Immature natural killer cell (primary cell): ENCODE measurements at regions not wholly inside any gene's neighbourhood (a gene's known extent, or its start where the extent isn't known, plus 50 kb on each side); places are given as distances from the start of the nearest gene placed in this dataset.

Experiments used
- DNase-seq, 3 donors: peaks; one replicate each; pipeline ENCODE4 v3.0.0; 2022; ENCODE audit warnings: mixed read lengths in 1 of 3
- H3K27ac Mint-ChIP-seq, 6 donors: one replicate each; pipeline ENCODE4 v1.8.0; 2020; ENCODE audit warnings: mixed read lengths in 6 of 6, mild to moderate bottlenecking in 5 of 6, inconsistent platforms in 4 of 6, moderate library complexity in 3 of 6
- H3K27me3 Mint-ChIP-seq, 3 donors: one replicate each; pipeline ENCODE4 v1.8.0; 2020 to 2021; ENCODE audit warnings: low read depth in 3 of 3, mild to moderate bottlenecking in 3 of 3, mixed read lengths in 3 of 3, moderate library complexity in 3 of 3, inconsistent platforms in 1 of 3
- H3K36me3 Mint-ChIP-seq, 3 donors: one replicate each; pipeline ENCODE4 v1.8.0; 2020; ENCODE audit warnings: mixed read lengths in 3 of 3, inconsistent platforms in 2 of 3, mild to moderate bottlenecking in 2 of 3
- H3K4me1 Mint-ChIP-seq, 2 donors: one replicate each; pipeline ENCODE4 v1.8.0; 2020; ENCODE audit warnings: inconsistent platforms in 2 of 2, mild to moderate bottlenecking in 2 of 2, mixed read lengths in 2 of 2, moderate library complexity in 1 of 2
- H3K4me3 Mint-ChIP-seq, 5 donors: one replicate each; pipeline ENCODE4 v1.8.0; 2020; ENCODE audit warnings: mild to moderate bottlenecking in 5 of 5, mixed read lengths in 5 of 5, inconsistent platforms in 3 of 5, moderate library complexity in 3 of 5
- H3K9me3 Mint-ChIP-seq, 6 donors: one replicate each; pipeline ENCODE4 v1.8.0; 2020; ENCODE audit warnings: mild to moderate bottlenecking in 6 of 6, mixed read lengths in 6 of 6, inconsistent platforms in 4 of 6, moderate library complexity in 3 of 6

DNA sequence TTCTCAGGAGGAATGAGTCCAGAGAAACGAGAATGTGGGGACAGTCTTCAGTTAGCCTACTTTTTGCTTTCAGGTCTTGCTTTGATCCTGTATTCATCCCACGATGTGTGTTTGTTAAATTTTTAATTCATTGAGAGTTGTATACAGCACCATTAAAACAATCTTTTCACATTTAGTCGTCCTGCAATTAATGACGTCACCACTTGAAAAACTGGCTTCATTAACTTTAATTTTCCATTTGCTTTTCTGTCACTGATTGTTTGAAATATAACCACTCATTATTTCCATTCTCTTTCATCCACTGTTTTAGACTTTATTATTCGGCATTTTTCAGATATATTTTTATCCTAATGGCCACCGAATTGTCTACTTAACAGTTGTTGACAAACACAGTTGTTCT lies 146.9 kb downstream of the TFEC start:
- Mint-ChIP-seq H3K4me3 (no peak overlapping the region), H3K9me3 (peaks cover 0 to 6% (median under 1%) of the 10 kb centered on the region in 6 donors), H3K27ac (no peak overlapping the region), H3K4me1 (no peaks in the 10 kb centered on the region), H3K36me3 (no peaks in the 10 kb centered on the region), H3K27me3 (peaks cover 0 to 6% (median 3%) of the 10 kb centered on the region in 3 donors)
- DNase-seq, result no peak

GRCh38 chr7:115881476-115881875 lies 149.1 kb downstream of the TFEC start:
- Mint-ChIP-seq H3K4me1 (no peaks in the 10 kb centered on the region), H3K9me3 (peaks cover 0 to 2% (median 0%) of the 10 kb centered on the region in 6 donors), H3K4me3 (no peak overlapping the region), H3K36me3 (no peaks in the 10 kb centered on the region), H3K27ac (no peak overlapping the region), H3K27me3 (peaks cover 0 to 6% (median 3%) of the 10 kb centered on the region in 3 donors)
- no peak for DNase-seq

GRCh38 chr7:115879171-115879570 lies 151.4 kb downstream of the TFEC start:
- no peak for DNase-seq
- no peaks in the 10 kb centered on the region for H3K4me1 Mint-ChIP-seq
- H3K27me3 Mint-ChIP-seq, result peaks cover 0 to 3% (median 3%) of the 10 kb centered on the region in 3 donors
- H3K9me3 Mint-ChIP-seq, result peaks cover 0 to 6% (median 0%) of the 10 kb centered on the region in 6 donors
- H3K4me3 Mint-ChIP-seq, result no peak overlapping the region
- no peaks in the 10 kb centered on the region for H3K36me3 Mint-ChIP-seq
- no peak overlapping the region for H3K27ac Mint-ChIP-seq

- Mint-ChIP-seq H3K27ac (no peak overlapping the region), H3K4me3 (no peak overlapping the region), H3K9me3 (no peaks in the 10 kb centered on the region), H3K36me3 (no peaks in the 10 kb centered on the region), H3K27me3 (peaks cover 0 to 2% (median 0%) of the 10 kb centered on the region in 3 donors), H3K4me1 (no peaks in the 10 kb centered on the region)
- DNase-seq, result no peak
Measured at GRCh38 chr7:115869801-115870200, 160.8 kb downstream of the TFEC start.

GRCh38 chr7:115869190-115869589 lies 161.4 kb downstream of the TFEC start:
- no peak overlapping the region for H3K27ac Mint-ChIP-seq
- DNase-seq, result no peak
- no peaks in the 10 kb centered on the region for H3K36me3 Mint-ChIP-seq
- H3K9me3 Mint-ChIP-seq, result no peaks in the 10 kb centered on the region
- no peaks in the 10 kb centered on the region for H3K4me1 Mint-ChIP-seq
- peaks cover 0 to 3% (median 0%) of the 10 kb centered on the region in 3 donors for H3K27me3 Mint-ChIP-seq
- H3K4me3 Mint-ChIP-seq, result no peak overlapping the region

- Mint-ChIP-seq H3K36me3 (no peaks in the 10 kb centered on the region), H3K4me3 (no peak overlapping the region), H3K9me3 (no peaks in the 10 kb centered on the region), H3K27ac (no peak overlapping the region), H3K4me1 (no peaks in the 10 kb centered on the region), H3K27me3 (peaks cover 0 to 3% (median 2%) of the 10 kb centered on the region in 3 donors)
- DNase-seq, result no peak
Measured at GRCh38 chr7:115868369-115868768, 162.2 kb downstream of the TFEC start.

- DNase-seq, result no peak
- H3K27me3 Mint-ChIP-seq, result peaks cover 0 to 6% (median 2%) of the 10 kb centered on the region in 3 donors
- H3K4me3 Mint-ChIP-seq, result no peak overlapping the region
- H3K9me3 Mint-ChIP-seq, result no peaks in the 10 kb centered on the region
- H3K36me3 Mint-ChIP-seq, result no peaks in the 10 kb centered on the region
- H3K4me1 Mint-ChIP-seq, result no peaks in the 10 kb centered on the region
- H3K27ac Mint-ChIP-seq, result no peak overlapping the region
Measured at GRCh38 chr7:115864082-115864481, 166.5 kb downstream of the TFEC start.

- H3K4me1 Mint-ChIP-seq, result no peaks in the 10 kb centered on the region
- DNase-seq, result no peak
- no peak overlapping the region for H3K27ac Mint-ChIP-seq
- no peak overlapping the region for H3K4me3 Mint-ChIP-seq
- peaks cover 0 to 6% (median 4%) of the 10 kb centered on the region in 3 donors for H3K27me3 Mint-ChIP-seq
- H3K36me3 Mint-ChIP-seq, result no peaks in the 10 kb centered on the region
- no peaks in the 10 kb centered on the region for H3K9me3 Mint-ChIP-seq
Measured at GRCh38 chr7:115851291-115851690, 179.3 kb downstream of the TFEC start.

DNA sequence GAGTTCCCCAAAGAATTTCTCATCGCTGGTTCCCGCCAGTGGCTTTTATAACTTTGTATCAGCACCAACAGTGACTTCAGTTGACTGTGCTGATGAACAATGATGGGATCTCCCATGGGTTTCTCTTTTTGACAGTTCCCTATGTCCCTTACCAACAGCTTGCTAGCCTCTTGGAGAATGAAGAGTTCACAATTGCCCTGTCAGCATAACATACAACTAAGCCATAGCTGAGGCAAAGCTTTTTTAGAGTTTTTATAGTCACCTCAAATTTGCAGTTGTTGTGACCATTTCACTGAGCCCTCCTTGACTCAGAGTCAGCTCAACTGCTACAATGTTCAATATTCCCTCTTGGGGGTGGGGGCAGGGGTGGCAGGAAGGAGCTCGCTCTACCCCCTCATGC lies 179.8 kb downstream of the TFEC start:
- no peaks in the 10 kb centered on the region for H3K9me3 Mint-ChIP-seq
- H3K27ac Mint-ChIP-seq, result no peak overlapping the region
- H3K4me1 Mint-ChIP-seq, result no peaks in the 10 kb centered on the region
- no peaks in the 10 kb centered on the region for H3K36me3 Mint-ChIP-seq
- H3K27me3 Mint-ChIP-seq, result peaks cover 0 to 6% (median 4%) of the 10 kb centered on the region in 3 donors
- no peak overlapping the region for H3K4me3 Mint-ChIP-seq
- DNase-seq, result no peak

GRCh38 chr7:115844857-115845256 lies 185.7 kb downstream of the TFEC start:
- H3K27me3 Mint-ChIP-seq, result peaks cover 0 to 3% (median 0%) of the 10 kb centered on the region in 3 donors
- H3K9me3 Mint-ChIP-seq, result peaks cover 0 to 2% (median 0%) of the 10 kb centered on the region in 6 donors
- no peak overlapping the region for H3K27ac Mint-ChIP-seq
- H3K36me3 Mint-ChIP-seq, result no peaks in the 10 kb centered on the region
- no peaks in the 10 kb centered on the region for H3K4me1 Mint-ChIP-seq
- no peak overlapping the region for H3K4me3 Mint-ChIP-seq
- DNase-seq, result no peak

DNA sequence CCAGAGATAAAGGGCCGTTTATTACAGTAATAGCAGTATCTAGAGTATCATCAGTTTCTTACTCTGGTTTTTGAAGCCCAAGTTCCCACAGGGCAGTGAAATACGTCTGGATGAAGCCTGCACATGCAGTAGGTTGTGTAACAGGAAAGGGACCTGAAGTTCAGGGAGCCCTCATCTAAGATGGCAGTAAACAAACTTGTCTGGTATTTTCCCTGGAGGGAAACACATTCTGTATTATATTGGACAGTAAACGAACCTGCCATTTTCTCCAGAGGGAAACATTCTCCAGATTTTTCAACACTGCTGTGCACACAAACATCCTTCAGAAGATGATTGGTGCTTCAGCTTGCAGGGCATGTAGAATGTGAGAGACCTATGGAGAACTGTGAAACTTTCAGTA lies 189.9 kb downstream of the TFEC start:
- H3K4me3 Mint-ChIP-seq, result no peak overlapping the region
- H3K36me3 Mint-ChIP-seq, result no peaks in the 10 kb centered on the region
- peaks cover 0 to 3% (median 0%) of the 10 kb centered on the region in 3 donors for H3K27me3 Mint-ChIP-seq
- H3K9me3 Mint-ChIP-seq, result peaks cover 0 to 4% (median 2%) of the 10 kb centered on the region in 6 donors
- H3K27ac Mint-ChIP-seq, result no peak overlapping the region
- no peaks in the 10 kb centered on the region for H3K4me1 Mint-ChIP-seq
- DNase-seq, result no peak

- Mint-ChIP-seq H3K27me3 (no peaks in the 10 kb centered on the region), H3K27ac (no peak overlapping the region), H3K9me3 (peaks cover 0 to 4% (median 2%) of the 10 kb centered on the region in 6 donors), H3K4me1 (no peaks in the 10 kb centered on the region), H3K36me3 (no peaks in the 10 kb centered on the region), H3K4me3 (no peak overlapping the region)
- DNase-seq, result no peak
Measured at GRCh38 chr7:115838829-115839228, 191.7 kb downstream of the TFEC start.

DNA sequence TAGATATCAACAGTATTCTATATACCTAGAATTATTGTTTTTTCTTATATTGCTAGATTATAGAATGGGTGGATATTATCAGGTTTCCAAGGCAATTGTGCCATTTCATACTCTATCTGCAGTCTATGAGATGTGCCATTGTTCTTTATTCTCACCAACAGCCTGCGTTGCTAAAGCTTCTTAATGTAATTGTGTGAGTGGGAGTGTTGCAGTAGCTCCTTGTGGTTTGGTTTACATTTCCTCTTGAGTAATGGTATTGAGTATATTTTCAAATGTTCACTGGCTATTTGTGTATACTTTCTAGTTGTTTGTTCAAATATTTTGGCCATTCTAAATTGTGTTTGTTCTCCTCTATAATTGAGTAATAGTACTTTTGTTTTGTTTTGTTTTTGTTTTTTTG lies 199.2 kb downstream of the TFEC start:
- H3K9me3 Mint-ChIP-seq, result peaks cover 0 to 5% (median 2%) of the 10 kb centered on the region in 6 donors
- peaks cover 0 to 2% (median 0%) of the 10 kb centered on the region in 3 donors for H3K27me3 Mint-ChIP-seq
- no peak overlapping the region for H3K4me3 Mint-ChIP-seq
- H3K4me1 Mint-ChIP-seq, result no peaks in the 10 kb centered on the region
- DNase-seq, result no peak
- H3K36me3 Mint-ChIP-seq, result no peaks in the 10 kb centered on the region
- no peak overlapping the region for H3K27ac Mint-ChIP-seq

GRCh38 chr7:115827305-115828045 lies 203.1 kb downstream of the TFEC start:
- Mint-ChIP-seq H3K4me3 (no peak overlapping the region), H3K36me3 (no peaks in the 10 kb centered on the region), H3K27ac (no peak overlapping the region), H3K9me3 (peaks cover 0 to 5% (median 1%) of the 10 kb centered on the region in 6 donors), H3K4me1 (no peaks in the 10 kb centered on the region), H3K27me3 (peaks cover 0 to 2% (median 0%) of the 10 kb centered on the region in 3 donors)
- no peak for DNase-seq
